HCT116 (cell line): ENCODE measurements at regions not wholly inside any gene's neighbourhood (a gene's known extent, or its start where the extent isn't known, plus 50 kb on each side); places are given as distances from the start of the nearest gene placed in this dataset.

Experiments used
- ATAC-seq: fragments of 200-7000 bp; cut with Tn5 transposase; 2 replicates; pipeline ENCODE4 v1.9.1; 2020; ENCODE audit warnings: mild to moderate bottlenecking, moderate library complexity
- BruUV-seq: library from RNA; stranded (reverse); fragments of 400-500 nt; replicated peaks from 2 replicates; lab custom pipeline; 2021; lab: Mats Ljungman, UMichigan
- CTCF ChIA-PET: fragments of 300-600 bp; sonication (Branson Sonifier 250); formaldehyde crosslinking; loops from one replicate; lab custom pipeline; 2021; ENCODE audit warnings: antibody characterized with exemption; lab: Charles Lee
- POLR2A ChIA-PET: fragments of 300-600, 350-600 bp; sonication (Branson Sonifier 250); formaldehyde crosslinking; loops from one replicate; lab custom pipeline; 2021; ENCODE audit warnings: antibody characterized with exemption; lab: Charles Lee
- RAD21 ChIA-PET, 2 experiments: fragments of 300-600 bp; sonication (Branson Sonifier 250); formaldehyde crosslinking; loops; one replicate each; lab custom pipeline; 2023; ENCODE audit warnings: low total read pairs in 2 of 2; ENCODE audit not compliant: uncharacterized antibody in 2 of 2, unreplicated experiment in 2 of 2, low non-redundant PET in 1 of 2; lab: Charles Lee
- DNase-seq: peaks from one replicate; pipeline ENCODE4 v3.0.0-alpha.2; 2010; ENCODE audit warnings: low read depth, low spot score
- H2AFZ ChIP-seq: fragments of 200-600 bp; shearing (Covaris generic), sonication (generic); 2 replicates; pipeline ENCODE4 v1.6.1; 2017; ENCODE audit warnings: low read depth, mixed run types, mixed read lengths, antibody characterized with exemption, low read length; ENCODE audit not compliant: poor library complexity, severe bottlenecking
- H3K27ac ChIP-seq: 2 replicates; pipeline ENCODE4 v1.5.1; 2012; ENCODE audit warnings: low read depth, low read length
- H3K27me3 ChIP-seq: fragments of 200-600 bp; sonication (generic); 2 replicates; pipeline ENCODE4 v1.6.1; 2016; ENCODE audit warnings: mixed run types, low read length, mixed read lengths; ENCODE audit not compliant: insufficient read depth
- H3K36me3 ChIP-seq, 2 experiments: fragments of 200-500 bp in 1 of 2; fragments of 200-600 bp in 1 of 2; sonication (Bioruptor generic) in 1 of 2; sonication (generic) in 1 of 2; 2 replicates each; pipeline versions ENCODE4 v1.5.1 to v1.6.1; 2014 to 2016; ENCODE audit warnings: low read length in 2 of 2, inconsistent platforms in 1 of 2, mixed read lengths in 1 of 2, mixed run types in 1 of 2; ENCODE audit not compliant: insufficient read depth in 2 of 2, control insufficient read depth in 1 of 2
- H3K4me1 ChIP-seq, 2 experiments: fragments of 200-600 bp in 1 of 2; sonication (generic) in 1 of 2; 2 replicates each; pipeline versions ENCODE4 v1.5.1 to v1.6.1; 2012 to 2017; ENCODE audit warnings: low read length in 2 of 2, inconsistent platforms in 1 of 2, mild to moderate bottlenecking in 1 of 2, mixed read lengths in 1 of 2, mixed run types in 1 of 2, moderate library complexity in 1 of 2; ENCODE audit not compliant: insufficient read depth in 2 of 2, control insufficient read depth in 1 of 2
- H3K4me2 ChIP-seq: fragments of 200-600 bp; sonication (generic); 2 replicates; pipeline ENCODE4 v1.6.1; 2017; ENCODE audit warnings: mixed run types, low read length, mixed read lengths
- H3K4me3 ChIP-seq, 2 experiments: fragments of 200-600 bp in 1 of 2; sonication (generic) in 1 of 2; replicated peaks in 1 of 2; 2 replicates each; pipeline ENCODE4 v1.5.1; 2011 to 2016; ENCODE audit warnings: low read length in 2 of 2, control low read depth in 1 of 2, low read depth in 1 of 2, mild to moderate bottlenecking in 1 of 2, mixed read lengths in 1 of 2, mixed run types in 1 of 2
- H3K79me2 ChIP-seq: fragments of 200-600 bp; sonication (generic); 2 replicates; pipeline ENCODE4 v1.6.1; 2017; ENCODE audit warnings: mild to moderate bottlenecking, mixed run types, low read length, moderate library complexity, mixed read lengths; ENCODE audit not compliant: insufficient read depth
- H3K9ac ChIP-seq: fragments of 200-600 bp; sonication (generic); 2 replicates; pipeline ENCODE4 v1.6.1; 2016; ENCODE audit warnings: low read length, mixed read lengths
- H3K9me2 ChIP-seq: fragments of 200-600 bp; sonication (generic), shearing (Covaris generic); 2 replicates; pipeline ENCODE4 v1.6.1; 2017; ENCODE audit warnings: mixed run types, mild to moderate bottlenecking, moderate library complexity; ENCODE audit not compliant: insufficient read depth
- H3K9me3 ChIP-seq, 2 experiments: fragments of 200-500 bp in 1 of 2; fragments of 200-600 bp in 1 of 2; sonication (Bioruptor generic) in 1 of 2; sonication (generic) in 1 of 2; 2 replicates each; pipeline ENCODE4 v1.6.1; 2014 to 2017; ENCODE audit warnings: low read length in 2 of 2, mixed read lengths in 2 of 2, inconsistent platforms in 1 of 2, low read depth in 1 of 2, mild to moderate bottlenecking in 1 of 2, mixed run types in 1 of 2, moderate library complexity in 1 of 2; ENCODE audit not compliant: control insufficient read depth in 1 of 2, insufficient read depth in 1 of 2
- H4K20me1 ChIP-seq: fragments of 200-600 bp; sonication (generic), shearing (Covaris generic); 2 replicates; pipeline ENCODE4 v1.6.1; 2017; ENCODE audit warnings: mixed run types, mild to moderate bottlenecking, moderate library complexity; ENCODE audit not compliant: insufficient read depth
- CEBPB ChIP-seq: IDR thresholded peaks from 2 replicates; pipeline ENCODE4 v1.6.1; 2012; ENCODE audit warnings: low read depth
- CTCF ChIP-seq, 3 experiments: fragments of 200-600 bp in 1 of 3; sonication (generic) in 1 of 3; IDR thresholded peaks in 2 of 3; conservative IDR thresholded peaks in 1 of 3; 2 replicates each; pipeline ENCODE4 v1.5.1; 2012 to 2017; ENCODE audit warnings: low read depth in 2 of 3, low read length in 2 of 3, antibody characterized with exemption in 1 of 3, borderline replicate concordance in 1 of 3, control low read depth in 1 of 3, mild to moderate bottlenecking in 1 of 3, mixed read lengths in 1 of 3, mixed run types in 1 of 3, moderate library complexity in 1 of 3; ENCODE audit not compliant: insufficient read depth in 1 of 3
- EGR1 ChIP-seq: IDR thresholded peaks from 2 replicates; pipeline ENCODE4 v1.6.1; 2012; ENCODE audit warnings: low read depth
- ELF1 ChIP-seq: IDR thresholded peaks from 2 replicates; pipeline ENCODE4 v1.6.1; 2012; ENCODE audit warnings: low read depth, borderline replicate concordance
- EZH2 ChIP-seq: fragments of 200-600 bp; sonication (generic); IDR thresholded peaks from 2 replicates; pipeline ENCODE4 v1.6.1; 2017; ENCODE audit warnings: antibody characterized with exemption, mixed run types
- FOSL1 ChIP-seq: IDR thresholded peaks from 2 replicates; pipeline ENCODE4 v1.6.1; 2012; ENCODE audit warnings: low read depth
- MAX ChIP-seq: IDR thresholded peaks from 2 replicates; pipeline ENCODE4 v1.6.1; 2012
- POLR2A ChIP-seq: IDR thresholded peaks from 2 replicates; pipeline ENCODE4 v1.7.0; 2011; ENCODE audit warnings: borderline replicate concordance; ENCODE audit not compliant: insufficient read depth, insufficient read length; ENCODE audit errors: extremely low read depth
- POLR2AphosphoS5 ChIP-seq: IDR thresholded peaks from 2 replicates; pipeline ENCODE4 v1.6.1; 2011; ENCODE audit warnings: mild to moderate bottlenecking, low read depth, low read length, moderate library complexity
- RAD21 ChIP-seq: IDR thresholded peaks from 2 replicates; pipeline ENCODE4 v1.6.1; 2012; ENCODE audit warnings: low read depth, mild to moderate bottlenecking
- SIN3A ChIP-seq: IDR thresholded peaks from 2 replicates; pipeline ENCODE4 v1.6.1; 2012; ENCODE audit warnings: low read depth
- SP1 ChIP-seq: IDR thresholded peaks from 2 replicates; pipeline ENCODE4 v1.6.1; 2012; ENCODE audit warnings: low read depth
- SRF ChIP-seq: IDR thresholded peaks from 2 replicates; pipeline ENCODE4 v1.6.1; 2012; ENCODE audit warnings: low read depth
- TCF7L2 ChIP-seq: IDR thresholded peaks from 2 replicates; pipeline ENCODE4 v1.7.0; 2011; ENCODE audit warnings: borderline replicate concordance, inconsistent platforms; ENCODE audit not compliant: insufficient read depth, insufficient read length; ENCODE audit errors: extremely low read depth
- YY1 ChIP-seq: IDR thresholded peaks from 2 replicates; pipeline ENCODE4 v1.6.1; 2011; ENCODE audit warnings: low read length, low read depth, moderate library complexity, mild to moderate bottlenecking; ENCODE audit not compliant: insufficient replicate concordance; ENCODE audit errors: extremely low read depth
- ZNF274 ChIP-seq: fragments of 200-500 bp; sonication (Bioruptor generic); IDR thresholded peaks from 2 replicates; pipeline ENCODE4 v1.6.1; 2014; ENCODE audit warnings: mild to moderate bottlenecking, low read depth, low read length, inconsistent platforms
- intact Hi-C: fragments of 100-400 bp; cut with micrococcal nuclease; formaldehyde crosslinking; loops from 2 replicates; pipeline ENCODE4 v1.10.0; 2022
- TF ChIP-seq, protein P1 (sequence below): IDR thresholded peaks from 2 replicates; pipeline ENCODE4 v1.6.1; 2012

- Histone ChIP-seq H2AFZ (no peak overlapping the region), H3K4me1 (no peaks in the 10 kb centered on the region), H4K20me1 (no peaks in the 10 kb centered on the region), H3K9ac (no peak overlapping the region), H3K27ac (no peak overlapping the region), H3K27me3 (no peaks in the 10 kb centered on the region), H3K36me3 (no peaks in the 10 kb centered on the region), H3K9me3 (peaks cover 0 to 3% of the 10 kb centered on the region in 2 experiments; a peak in 1 of 4 replicates), H3K4me2 (no peak overlapping the region), H3K79me2 (no peaks in the 10 kb centered on the region), H3K4me3 (no peak overlapping the region), H3K9me2 (no peaks in the 10 kb centered on the region)
- ATAC-seq (no peak), DNase-seq (no peak)
- ChIA-PET RAD21 (no interaction called here), POLR2A (no interaction called here), CTCF (no interaction called here)
- TF ChIP-seq CEBPB = no peak
- no peak for TF ChIP-seq ZNF274
- TF ChIP-seq EZH2 = no peak
- TF ChIP-seq FOSL1 = no peak
- no peak for TF ChIP-seq CTCF (IDR thresholded peaks at IDR 0.05 in 2 of 3, conservative IDR thresholded peaks at IDR 0.05 in 1 of 3; ENCODE audit: borderline replicate concordance in 1 of 3, insufficient read depth in 1 of 3, low read depth in 2 of 3, low read length in 2 of 3)
- no peak for TF ChIP-seq SP1
- TF ChIP-seq EGR1 = no peak
- TF ChIP-seq SIN3A = no peak
- TF ChIP-seq POLR2AphosphoS5 = no peak
- no peak for TF ChIP-seq SRF
- TF ChIP-seq, protein P1, sequence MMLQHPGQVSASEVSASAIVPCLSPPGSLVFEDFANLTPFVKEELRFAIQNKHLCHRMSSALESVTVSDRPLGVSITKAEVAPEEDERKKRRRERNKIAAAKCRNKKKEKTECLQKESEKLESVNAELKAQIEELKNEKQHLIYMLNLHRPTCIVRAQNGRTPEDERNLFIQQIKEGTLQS = no peak
- no peak for TF ChIP-seq RAD21
- TF ChIP-seq TCF7L2 = no peak
- no peak for TF ChIP-seq MAX
- TF ChIP-seq YY1 = no peak
- TF ChIP-seq POLR2A = no peak
- TF ChIP-seq ELF1 = no peak
- intact Hi-C loops = no loop called here
- BruUV-seq = no TSS peak
Measured at GRCh38 chr1:81053826-81054225, 746.9 kb upstream of the ADGRL2 start.
